H1 (cell line): ENCODE measurements at regions not wholly inside any gene's neighbourhood (a gene's known extent, or its start where the extent isn't known, plus 50 kb on each side); places are given as distances from the start of the nearest gene placed in this dataset.

ENCODE experiments used
- CTCF ChIA-PET: fragments of 300-600 bp; sonication (Branson Sonifier 250); formaldehyde crosslinking; loops from one replicate; lab custom pipeline; 2021; ENCODE audit not compliant: partially characterized antibody; lab: Charles Lee
- POLR2A ChIA-PET: fragments of 300-600 bp; sonication (Branson Sonifier 250); formaldehyde crosslinking; loops from one replicate; lab custom pipeline; 2021; ENCODE audit warnings: inconsistent platforms; ENCODE audit not compliant: partially characterized antibody; lab: Charles Lee
- DNase-seq, 2 experiments: peaks; one replicate each; pipeline versions ENCODE4 v3.0.0 to v3.0.0-alpha.2; 2010 to 2022; ENCODE audit warnings: low spot score in 2 of 2, low read depth in 1 of 2, mixed read lengths in 1 of 2
- FAIRE-seq: peaks from 2 replicates; lab custom pipeline; 2011; peaks lifted over from hg19 to GRCh38; lab: Jason Lieb, UNC
- H2AFZ ChIP-seq: 2 replicates; pipeline ENCODE4 v1.8.1; 2012; ENCODE audit warnings: low read length, inconsistent platforms
- H2AK5ac ChIP-seq: 2 replicates; pipeline ENCODE4 v1.6.1; 2013; ENCODE audit warnings: low read depth, low read length
- H2BK120ac ChIP-seq: replicated peaks from 2 replicates; pipeline ENCODE3; 2013; ENCODE audit warnings: low read depth, low read length, inconsistent platforms
- H2BK12ac ChIP-seq: 2 replicates; pipeline ENCODE4 v1.6.1; 2013; ENCODE audit warnings: low read depth, low read length
- H2BK15ac ChIP-seq: 2 replicates; pipeline ENCODE4 v1.6.1; 2013; ENCODE audit warnings: low read length
- H2BK20ac ChIP-seq: 2 replicates; pipeline ENCODE4 v1.6.1; 2013; ENCODE audit warnings: low read length
- H2BK5ac ChIP-seq: 2 replicates; pipeline ENCODE4 v1.6.1; 2013; ENCODE audit warnings: low read depth, low read length
- H3K14ac ChIP-seq: 2 replicates; pipeline ENCODE4 v1.6.1; 2013; ENCODE audit warnings: inconsistent platforms; ENCODE audit not compliant: insufficient read length
- H3K18ac ChIP-seq: 2 replicates; pipeline ENCODE4 v1.6.1; 2013; ENCODE audit warnings: low read length; ENCODE audit errors: extremely low read depth
- H3K23ac ChIP-seq: 2 replicates; pipeline ENCODE4 v1.6.1; 2013; ENCODE audit warnings: inconsistent platforms; ENCODE audit not compliant: insufficient read length
- H3K23me2 ChIP-seq: 2 replicates; pipeline ENCODE4 v1.6.1; 2013; ENCODE audit warnings: low read depth, low read length
- H3K27ac ChIP-seq: 2 replicates; pipeline ENCODE4 v1.6.1; 2011; ENCODE audit warnings: low read depth, low read length, inconsistent platforms
- H3K27me3 ChIP-seq, 4 experiments: replicated peaks in 1 of 4; 1 replicate in 1 of 4; 2 replicates in 3 of 4; pipeline versions ENCODE4 v1.6.1 to v1.8.1; 2011 to 2013; ENCODE audit warnings: low read length in 3 of 4, mild to moderate bottlenecking in 3 of 4, inconsistent platforms in 2 of 4, mixed read lengths in 2 of 4, moderate library complexity in 1 of 4; ENCODE audit not compliant: control insufficient read depth in 3 of 4, insufficient read depth in 3 of 4; ENCODE audit errors: extremely low read depth in 1 of 4
- H3K36me3 ChIP-seq, 4 experiments: 2 replicates each; pipeline versions ENCODE4 v1.6.1 to v1.8.1; 2011 to 2013; ENCODE audit warnings: mild to moderate bottlenecking in 4 of 4, low read length in 3 of 4, moderate library complexity in 2 of 4, control low read depth in 1 of 4, inconsistent platforms in 1 of 4; ENCODE audit not compliant: insufficient read depth in 4 of 4, control insufficient read depth in 2 of 4
- H3K4ac ChIP-seq: replicated peaks from 2 replicates; pipeline ENCODE3; 2013; ENCODE audit warnings: low read length, low read depth, mixed read lengths, inconsistent platforms; ENCODE audit not compliant: insufficient read length
- H3K4me1 ChIP-seq, 4 experiments: replicated peaks in 1 of 4; 1 replicate in 1 of 4; 2 replicates in 3 of 4; pipeline versions ENCODE4 v1.6.1 to v1.8.1; 2011 to 2013; ENCODE audit warnings: low read length in 3 of 4, inconsistent platforms in 2 of 4, mixed read lengths in 1 of 4; ENCODE audit not compliant: insufficient read depth in 4 of 4, control insufficient read depth in 3 of 4
- H3K4me2 ChIP-seq, 2 experiments: 2 replicates each; pipeline versions ENCODE4 v1.6.1 to v1.8.1; 2011 to 2013; ENCODE audit warnings: low read depth in 2 of 2, low read length in 2 of 2, control low read depth in 1 of 2, inconsistent platforms in 1 of 2, mild to moderate bottlenecking in 1 of 2; ENCODE audit not compliant: insufficient read depth in 1 of 2
- H3K4me3 ChIP-seq, 4 experiments: fragments of 200-600, 300-600 bp in 1 of 4; sonication (generic), shearing (Covaris generic), sonication (Bioruptor Twin) in 1 of 4; 2 replicates each; pipeline versions ENCODE4 v1.5.1 to v1.8.1; 2011 to 2016; ENCODE audit warnings: low read length in 4 of 4, low read depth in 3 of 4, control low read depth in 2 of 4, inconsistent platforms in 2 of 4, mild to moderate bottlenecking in 2 of 4, mixed read lengths in 1 of 4, moderate library complexity in 1 of 4; ENCODE audit not compliant: insufficient read depth in 2 of 4; ENCODE audit errors: extremely low read depth in 1 of 4
- H3K56ac ChIP-seq: replicated peaks from 2 replicates; pipeline ENCODE3; 2013; ENCODE audit warnings: low read depth, mild to moderate bottlenecking, mixed read lengths, low read length, inconsistent platforms; ENCODE audit not compliant: insufficient read length
- H3K79me1 ChIP-seq: 2 replicates; pipeline ENCODE4 v1.6.1; 2013; ENCODE audit warnings: low read depth, low read length, control low read depth
- H3K79me2 ChIP-seq, 2 experiments: 2 replicates each; pipeline versions ENCODE4 v1.6.1 to v1.8.1; 2012 to 2013; ENCODE audit warnings: low read length in 2 of 2, mild to moderate bottlenecking in 2 of 2, inconsistent platforms in 1 of 2; ENCODE audit not compliant: insufficient read depth in 2 of 2, control insufficient read depth in 1 of 2
- H3K9ac ChIP-seq, 4 experiments: replicated peaks in 1 of 4; 1 replicate in 1 of 4; 2 replicates in 3 of 4; pipeline versions ENCODE4 v1.6.1 to v1.8.1; 2011 to 2013; ENCODE audit warnings: low read depth in 3 of 4, low read length in 3 of 4, control low read depth in 2 of 4, mild to moderate bottlenecking in 2 of 4, moderate library complexity in 2 of 4, inconsistent platforms in 1 of 4; ENCODE audit errors: extremely low read depth in 1 of 4
- H3K9me3 ChIP-seq, 2 experiments: 2 replicates each; pipeline versions ENCODE4 v1.6.1 to v1.8.1; 2012 to 2013; ENCODE audit warnings: mild to moderate bottlenecking in 2 of 2, moderate library complexity in 2 of 2, control low read depth in 1 of 2, inconsistent platforms in 1 of 2, low read depth in 1 of 2, low read length in 1 of 2, mixed read lengths in 1 of 2; ENCODE audit not compliant: insufficient read depth in 2 of 2
- H4K20me1 ChIP-seq, 2 experiments: replicated peaks in 1 of 2; 2 replicates each; pipeline versions ENCODE3 to v1.8.1; 2011 to 2013; ENCODE audit warnings: inconsistent platforms in 2 of 2, low read length in 2 of 2, mild to moderate bottlenecking in 1 of 2; ENCODE audit not compliant: insufficient read depth in 2 of 2, control insufficient read depth in 1 of 2
- H4K5ac ChIP-seq: 2 replicates; pipeline ENCODE4 v1.6.1; 2013; ENCODE audit warnings: low read length, low read depth, mixed read lengths, inconsistent platforms; ENCODE audit not compliant: insufficient read length
- H4K8ac ChIP-seq: 2 replicates; pipeline ENCODE4 v1.8.0; 2013; ENCODE audit warnings: mild to moderate bottlenecking, moderate library complexity, low read length, inconsistent platforms; ENCODE audit not compliant: insufficient read depth; ENCODE audit errors: extremely low read depth
- H4K91ac ChIP-seq: replicated peaks from 2 replicates; pipeline ENCODE3; 2013; ENCODE audit warnings: low read length, mixed read lengths, inconsistent platforms; ENCODE audit not compliant: insufficient read length
- BACH1 ChIP-seq: IDR thresholded peaks from 2 replicates; pipeline ENCODE4 v1.6.1; 2012; ENCODE audit warnings: low read length, improper control_type of control experiment
- EZH2 ChIP-seq: fragments of 200-600 bp; sonication (generic); IDR thresholded peaks from 2 replicates; pipeline ENCODE4 v1.7.1; 2012; ENCODE audit warnings: low read depth, mild to moderate bottlenecking, moderate library complexity, low read length, inconsistent platforms; ENCODE audit not compliant: severe bottlenecking
- FOSL1 ChIP-seq: IDR thresholded peaks from 2 replicates; pipeline ENCODE4 v1.6.1; 2011; ENCODE audit warnings: mild to moderate bottlenecking, low read depth, low read length, moderate library complexity; ENCODE audit not compliant: insufficient read depth
- HDAC2 ChIP-seq, 2 experiments: fragments of 300-600 bp in 1 of 2; sonication (generic) in 1 of 2; IDR thresholded peaks; 2 replicates each; pipeline ENCODE4 v1.6.1; 2011 to 2012; ENCODE audit warnings: low read depth in 2 of 2, low read length in 2 of 2, mild to moderate bottlenecking in 2 of 2, moderate library complexity in 2 of 2, borderline replicate concordance in 1 of 2, inconsistent platforms in 1 of 2
- PHF8 ChIP-seq: fragments of 200-600 bp; sonication (generic); conservative IDR thresholded peaks from 2 replicates; pipeline ENCODE4 v1.7.1; 2012; ENCODE audit warnings: low read depth, mild to moderate bottlenecking, inconsistent platforms, low read length, moderate library complexity
- RNF2 ChIP-seq: fragments of 200-900, 300-1000 bp; sonication (generic); IDR thresholded peaks from 2 replicates; pipeline ENCODE4 v1.7.1; 2016; ENCODE audit warnings: borderline replicate concordance, low read depth, mild to moderate bottlenecking, antibody characterized with exemption, low read length; ENCODE audit not compliant: poor library complexity, severe bottlenecking; ENCODE audit errors: missing control alignments
- WGBS, 2 experiments: shearing (Covaris generic) in 1 of 2; methylation state at CpG; one replicate each; pipeline versions ENCODE4 v1.1.6 to v1.1.7; 2013 to 2015; ENCODE audit warnings: low lambda C conversion rate in 2 of 2, mixed read lengths in 2 of 2, inconsistent platforms in 1 of 2, low coverage in 1 of 2, missing lambda C conversion rate in 1 of 2; ENCODE audit not compliant: insufficient replicate concordance in 2 of 2, insufficient coverage in 1 of 2, insufficient read length in 1 of 2; ENCODE audit errors: extremely low coverage in 1 of 2, missing lambda C conversion rate in 1 of 2; 5-methylcytosine and 5-hydroxymethylcytosine counted together

- no peaks in the 10 kb centered on the region for H3K23me2 ChIP-seq
- no peak for TF ChIP-seq EZH2
- no peak for TF ChIP-seq BACH1
- TF ChIP-seq FOSL1 = no peak
- no peak for TF ChIP-seq HDAC2 (IDR thresholded peaks at IDR 0.05; ENCODE audit: borderline replicate concordance in 1 of 2, low read depth in 2 of 2, low read length in 2 of 2)
- TF ChIP-seq RNF2 = no peak
- TF ChIP-seq PHF8 = no peak
- TF ChIP-seq, all 59 proteins: peak for 0
- H3K36me3 ChIP-seq = no peaks in the 10 kb centered on the region
- 86 to 100% methylated on average over 1 to 22 of the region's 25 CpGs for WGBS, 2 experiments
- H4K5ac ChIP-seq = no peak overlapping the region
- H3K4me2 ChIP-seq = no peak overlapping the region
- no peak overlapping the region for H3K23ac ChIP-seq
- ChIA-PET POLR2A (interaction anchor here (1.4 kb wide), 1 partner anchor 11 kb away, joined by 3 read pairs; no protein-coding TSS in a partner anchor), CTCF (interaction anchor here (2.5 kb wide), 1 partner anchor 11 kb away, joined by 8 read pairs; no protein-coding TSS in a partner anchor)
- H4K8ac ChIP-seq = no peak overlapping the region
- H3K9me3 ChIP-seq = no peaks in the 10 kb centered on the region
- no peak overlapping the region for H3K27ac ChIP-seq
- no peak overlapping the region for H2AFZ ChIP-seq
- no peak overlapping the region for H3K4ac ChIP-seq
- no peak overlapping the region for H2BK5ac ChIP-seq
- DNase-seq (no peak), FAIRE-seq (no peak)
- H2BK120ac ChIP-seq = no peak overlapping the region
- H3K9ac ChIP-seq = no peak overlapping the region
- no peak overlapping the region for H3K4me3 ChIP-seq
- peaks cover 0 to 2% (median 0%) of the 10 kb centered on the region in 4 experiments; a peak in 1 of 7 replicates for H3K4me1 ChIP-seq
- no peak overlapping the region for H2AK5ac ChIP-seq
- no peaks in the 10 kb centered on the region for H4K20me1 ChIP-seq
- no peaks in the 10 kb centered on the region for H3K27me3 ChIP-seq
- no peaks in the 10 kb centered on the region for H3K79me1 ChIP-seq
- H3K14ac ChIP-seq = no peak overlapping the region
- no peak overlapping the region for H4K91ac ChIP-seq
- H3K79me2 ChIP-seq = no peaks in the 10 kb centered on the region
- H2BK12ac ChIP-seq = 0 out of 2 replicates have a peak overlapping the region, but pooled peaks have one; percentile 9
- H2BK15ac ChIP-seq = no peak overlapping the region
- H3K56ac ChIP-seq = no peak overlapping the region
- no peak overlapping the region for H2BK20ac ChIP-seq
- H3K18ac ChIP-seq = no peak overlapping the region
Measured at GRCh38 chr6:164086076-164086887, 671.8 kb downstream of the QKI start.
